GM13977 (cell line): ENCODE measurements at regions not wholly inside any gene's neighbourhood (a gene's known extent, or its start where the extent isn't known, plus 50 kb on each side); places are given as distances from the start of the nearest gene placed in this dataset.
A peak's percentile ranks its signal among the peaks of the same experiment; 100 is the strongest.
"Not testable (repeated sequence)": the region's sequence is repeated elsewhere in the genome, so short reads cannot be mapped to it uniquely, and the experiment has no call there.

Experiments
- DNase-seq: peaks from one replicate; pipeline ENCODE4 v3.0.0; 2012; ENCODE audit warnings: low spot score
- in situ Hi-C: fragments of 300-500 bp; cut with MboI; formaldehyde crosslinking; loops from one replicate; pipeline ENCODE4 v1.12.0; 2022; ENCODE audit warnings: low sequenced_read_pairs, low pct_unique_long_range_greater_than_20kb, mixed read lengths, inconsistent platforms; ENCODE audit not compliant: unreplicated experiment
- TF ChIP-seq, protein P1 (sequence below): IDR thresholded peaks from 2 replicates; pipeline ENCODE4 v1.5.1; 2012; ENCODE audit warnings: mild to moderate bottlenecking, control low read depth; ENCODE audit not compliant: insufficient read depth; ENCODE audit errors: extremely low read depth, missing control alignments

DNA sequence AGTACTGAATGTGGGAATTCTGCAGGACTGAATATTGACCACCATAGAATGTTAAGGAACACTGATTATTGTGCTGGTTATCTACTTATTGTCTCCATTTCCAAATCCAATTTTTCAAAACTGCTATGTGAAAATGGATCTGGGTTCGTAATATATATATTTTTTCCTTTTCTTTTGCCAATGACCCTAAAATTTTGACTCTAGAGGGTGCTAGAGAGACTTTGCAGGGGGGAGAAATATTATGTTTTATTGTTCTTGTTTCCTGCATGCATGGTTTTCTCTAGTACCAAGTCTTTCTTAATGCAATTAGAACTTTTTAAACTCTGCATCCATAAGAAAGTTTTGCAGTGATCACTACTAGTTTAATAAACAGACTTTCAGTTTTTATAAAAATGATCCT lies 1256.9 kb downstream of the BRINP3 start:
- in situ Hi-C loops, result no loop called here
- TF ChIP-seq, protein P1, sequence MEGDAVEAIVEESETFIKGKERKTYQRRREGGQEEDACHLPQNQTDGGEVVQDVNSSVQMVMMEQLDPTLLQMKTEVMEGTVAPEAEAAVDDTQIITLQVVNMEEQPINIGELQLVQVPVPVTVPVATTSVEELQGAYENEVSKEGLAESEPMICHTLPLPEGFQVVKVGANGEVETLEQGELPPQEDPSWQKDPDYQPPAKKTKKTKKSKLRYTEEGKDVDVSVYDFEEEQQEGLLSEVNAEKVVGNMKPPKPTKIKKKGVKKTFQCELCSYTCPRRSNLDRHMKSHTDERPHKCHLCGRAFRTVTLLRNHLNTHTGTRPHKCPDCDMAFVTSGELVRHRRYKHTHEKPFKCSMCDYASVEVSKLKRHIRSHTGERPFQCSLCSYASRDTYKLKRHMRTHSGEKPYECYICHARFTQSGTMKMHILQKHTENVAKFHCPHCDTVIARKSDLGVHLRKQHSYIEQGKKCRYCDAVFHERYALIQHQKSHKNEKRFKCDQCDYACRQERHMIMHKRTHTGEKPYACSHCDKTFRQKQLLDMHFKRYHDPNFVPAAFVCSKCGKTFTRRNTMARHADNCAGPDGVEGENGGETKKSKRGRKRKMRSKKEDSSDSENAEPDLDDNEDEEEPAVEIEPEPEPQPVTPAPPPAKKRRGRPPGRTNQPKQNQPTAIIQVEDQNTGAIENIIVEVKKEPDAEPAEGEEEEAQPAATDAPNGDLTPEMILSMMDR, result peak; percentile 21
- DNase-seq, result no peak

DNA sequence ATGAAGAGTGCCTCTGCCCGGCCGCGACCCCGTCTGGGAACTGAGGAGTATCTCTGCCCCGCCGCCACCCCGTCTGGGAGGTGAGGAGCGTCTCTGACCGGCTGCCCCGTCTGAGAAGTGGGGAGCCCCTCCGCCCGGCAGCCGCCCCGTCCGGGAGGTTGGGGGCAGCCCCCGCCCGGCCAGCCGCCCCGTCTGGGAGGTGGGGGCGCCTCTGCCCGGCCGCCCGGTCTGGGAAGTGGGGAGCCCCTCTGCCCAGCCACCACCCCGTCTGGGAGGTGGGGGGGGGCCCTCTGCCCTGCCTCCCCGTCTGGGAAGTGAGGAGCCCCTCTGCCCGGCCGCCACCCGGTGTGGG lies 1251.9 kb downstream of the BRINP3 start:
- DNase-seq, in situ Hi-C loops: not testable (repeated sequence)

GRCh38 chr1:189226779-189227178 lies 1250.9 kb downstream of the BRINP3 start:
- in situ Hi-C loops, result no loop called here
- TF ChIP-seq, protein P1, result no peak
- no peak for DNase-seq

DNA sequence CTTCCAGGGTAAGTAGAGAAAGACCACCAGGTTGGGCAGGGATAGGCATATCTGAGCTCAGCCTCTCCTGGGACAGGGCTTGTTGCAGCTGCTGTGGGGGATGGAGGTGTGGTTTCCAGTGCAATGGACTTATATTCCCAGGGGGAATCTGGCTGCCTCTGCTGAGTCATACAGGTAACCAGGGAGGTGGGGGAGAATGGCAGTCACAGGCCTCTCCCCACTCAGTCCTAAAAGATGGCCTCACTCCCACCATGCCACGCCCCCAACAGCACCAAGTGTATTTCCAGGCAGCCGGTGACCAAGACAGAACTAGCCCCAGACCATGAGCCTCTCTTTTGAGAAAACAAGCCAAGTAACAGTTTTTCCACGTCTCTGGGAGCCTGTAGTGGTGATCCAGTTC lies 1240.7 kb downstream of the BRINP3 start:
- in situ Hi-C loops, result no loop called here
- TF ChIP-seq, protein P1, result no peak
- no peak for DNase-seq

DNA sequence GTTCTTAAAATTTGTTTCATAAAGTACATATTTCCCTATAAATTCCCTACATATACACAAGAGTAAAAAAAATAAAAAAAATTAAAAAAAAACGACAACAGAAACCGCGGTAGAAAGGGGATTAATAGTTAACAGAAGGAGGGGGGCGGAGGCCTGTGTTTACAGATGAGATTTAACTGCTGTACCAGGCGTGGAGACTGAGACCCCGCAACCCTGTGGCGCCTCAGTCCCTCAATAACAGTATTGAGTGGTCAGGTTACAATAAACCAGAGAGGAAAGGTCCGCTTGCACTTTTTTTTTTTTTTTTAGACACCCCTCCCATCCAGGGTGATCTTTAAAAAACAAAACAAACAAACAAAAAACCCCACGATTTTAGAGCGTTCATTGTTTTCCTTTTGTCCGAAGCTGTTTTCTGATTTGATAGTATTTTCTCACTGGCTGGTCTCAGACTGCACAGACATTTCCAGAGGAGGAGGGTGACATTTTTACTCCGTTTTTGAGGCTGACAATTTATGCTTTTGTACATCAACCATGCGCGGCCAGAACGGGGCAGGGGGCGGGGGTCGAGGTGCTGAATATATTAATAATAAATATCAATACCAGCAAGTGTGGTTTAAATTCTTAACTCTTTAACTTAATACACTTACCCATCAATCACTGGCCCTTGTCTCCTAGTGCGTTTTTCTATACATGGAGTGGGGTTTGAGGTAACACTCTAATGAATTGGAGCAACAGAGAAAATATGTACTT lies 1223.9 kb downstream of the BRINP3 start:
- DNase-seq, result no peak
- TF ChIP-seq, protein P1, result no peak
- in situ Hi-C loops, result no loop called here

- in situ Hi-C loops, DNase-seq: not testable (repeated sequence)
Measured at GRCh38 chr1:189261128-189261527, 1216.5 kb downstream of the BRINP3 start.

GRCh38 chr1:189269011-189269410 lies 1208.7 kb downstream of the BRINP3 start:
- TF ChIP-seq, protein P1, result no peak
- in situ Hi-C loops, result no loop called here

GRCh38 chr1:189274267-189274666 lies 1203.4 kb downstream of the BRINP3 start:
- in situ Hi-C loops, result no loop called here
- no peak for DNase-seq
- TF ChIP-seq, protein P1, result no peak

More at GRCh38 chr1:189269011-189269410, 1208.7 kb downstream of the BRINP3 start:
- no peak for DNase-seq
